Breast epithelium (tissue), 4 donors: ENCODE measurements at regions not wholly inside any gene's neighbourhood (a gene's known extent, or its start where the extent isn't known, plus 50 kb on each side); places are given as distances from the start of the nearest gene placed in this dataset.

Experiments used
- DNase-seq, 2 donors: peaks; one replicate each; pipeline ENCODE4 v3.0.0-alpha.2; 2019; ENCODE audit warnings: low spot score in 2 of 2
- H3K27ac ChIP-seq, 2 donors: fragments of 200-600 bp; sonication (generic) in 1 of 2; one replicate each; pipeline ENCODE4 v1.5.1; 2016 to 2019; ENCODE audit warnings: mild to moderate bottlenecking in 1 of 2
- H3K27me3 ChIP-seq, 2 donors: fragments of 200-600 bp; sonication (generic) in 1 of 2; one replicate each; pipeline versions ENCODE4 v1.5.1 to v1.6.0; 2017 to 2019; ENCODE audit warnings: control low read depth in 1 of 2, mild to moderate bottlenecking in 1 of 2
- H3K36me3 ChIP-seq: fragments of 200-600 bp; one replicate; pipeline ENCODE4 v1.5.1; 2019
- H3K4me1 ChIP-seq, 2 donors: fragments of 200-600 bp; sonication (generic); one replicate each; pipeline ENCODE4 v1.5.1; 2016 to 2019; ENCODE audit warnings: control low read depth in 1 of 2
- H3K4me3 ChIP-seq, 3 donors: fragments of 200-600 bp; sonication (generic); 1 replicate in 2 of 3; 2 replicates in 1 of 3; pipeline ENCODE4 v1.5.1; 2016 to 2019; ENCODE audit warnings: mild to moderate bottlenecking in 3 of 3, moderate library complexity in 2 of 3
- H3K9me3 ChIP-seq, 2 donors: fragments of 200-600 bp; sonication (generic) in 1 of 2; one replicate each; pipeline ENCODE4 v1.5.1; 2016 to 2019; ENCODE audit warnings: control low read depth in 1 of 2
- POLR2A ChIP-seq: fragments of 450-650 bp; IDR thresholded peaks from one replicate; pipeline ENCODE4 v1.6.1; 2016; ENCODE audit warnings: antibody characterized with exemption, mild to moderate bottlenecking, moderate library complexity
- POLR2AphosphoS5 ChIP-seq, 3 donors: sonication (generic); formaldehyde crosslinking; IDR thresholded peaks; one replicate each; pipeline ENCODE4 v1.6.1; 2017; ENCODE audit warnings: antibody characterized with exemption in 3 of 3
- intact Hi-C: fragments of 100-400 bp; cut with DNase I; formaldehyde crosslinking; loops from one replicate; pipeline ENCODE4 v1.15.1; 2023; ENCODE audit warnings: low total_unique reads
- TF ChIP-seq, protein P1 (sequence below), 3 donors: fragments of 450-650 bp; IDR thresholded peaks; one replicate each; pipeline ENCODE4 v1.5.1; 2016 to 2017; ENCODE audit warnings: antibody characterized with exemption in 3 of 3, mild to moderate bottlenecking in 3 of 3, moderate library complexity in 3 of 3

DNA sequence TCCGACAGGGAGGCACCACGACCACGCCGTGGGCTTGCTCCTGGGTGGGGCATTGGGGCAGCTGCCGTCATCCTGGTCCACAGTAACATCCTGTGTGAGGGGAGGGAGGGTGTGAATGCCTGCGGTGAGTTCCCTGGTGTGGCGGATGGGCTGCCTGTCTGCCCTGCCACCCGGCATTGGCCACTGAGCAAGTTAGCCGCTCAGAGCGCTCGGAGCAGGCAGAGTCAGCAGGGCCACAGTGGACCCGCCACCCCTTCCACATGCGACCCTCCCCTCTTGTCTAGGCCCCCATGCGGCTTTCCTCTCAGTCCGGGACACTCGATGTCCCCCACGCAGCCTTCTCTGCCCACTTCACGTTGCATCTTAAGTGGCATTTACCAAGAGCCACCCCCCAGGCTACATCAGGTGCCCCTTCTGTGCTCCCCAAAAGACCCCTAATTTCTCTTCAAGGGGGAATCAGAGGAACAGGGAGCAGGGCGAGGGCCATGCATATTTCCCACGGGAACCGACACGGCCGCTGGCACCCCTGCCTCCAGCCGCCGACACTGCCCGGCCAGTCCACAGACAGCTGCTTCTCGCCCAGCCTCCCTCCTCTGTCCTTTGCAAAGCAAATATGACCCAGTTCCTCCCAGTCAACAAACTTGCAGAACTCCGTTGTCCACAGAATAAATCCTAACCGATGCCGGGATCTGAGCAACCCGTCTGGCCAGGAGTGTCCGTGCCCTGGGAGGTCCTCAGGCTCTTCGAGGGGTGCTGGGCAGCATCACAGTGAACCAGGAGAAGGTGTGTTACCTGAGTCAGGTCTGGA lies 1482.1 kb downstream of the TBC1D22A start:
- TF ChIP-seq, protein P1, sequence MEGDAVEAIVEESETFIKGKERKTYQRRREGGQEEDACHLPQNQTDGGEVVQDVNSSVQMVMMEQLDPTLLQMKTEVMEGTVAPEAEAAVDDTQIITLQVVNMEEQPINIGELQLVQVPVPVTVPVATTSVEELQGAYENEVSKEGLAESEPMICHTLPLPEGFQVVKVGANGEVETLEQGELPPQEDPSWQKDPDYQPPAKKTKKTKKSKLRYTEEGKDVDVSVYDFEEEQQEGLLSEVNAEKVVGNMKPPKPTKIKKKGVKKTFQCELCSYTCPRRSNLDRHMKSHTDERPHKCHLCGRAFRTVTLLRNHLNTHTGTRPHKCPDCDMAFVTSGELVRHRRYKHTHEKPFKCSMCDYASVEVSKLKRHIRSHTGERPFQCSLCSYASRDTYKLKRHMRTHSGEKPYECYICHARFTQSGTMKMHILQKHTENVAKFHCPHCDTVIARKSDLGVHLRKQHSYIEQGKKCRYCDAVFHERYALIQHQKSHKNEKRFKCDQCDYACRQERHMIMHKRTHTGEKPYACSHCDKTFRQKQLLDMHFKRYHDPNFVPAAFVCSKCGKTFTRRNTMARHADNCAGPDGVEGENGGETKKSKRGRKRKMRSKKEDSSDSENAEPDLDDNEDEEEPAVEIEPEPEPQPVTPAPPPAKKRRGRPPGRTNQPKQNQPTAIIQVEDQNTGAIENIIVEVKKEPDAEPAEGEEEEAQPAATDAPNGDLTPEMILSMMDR (IDR thresholded peaks at IDR 0.05) = no peak
- TF ChIP-seq POLR2AphosphoS5 (IDR thresholded peaks at IDR 0.05) (no peak), POLR2A (no peak)
- no peaks in the 10 kb centered on the region for H3K36me3 ChIP-seq
- DNase-seq = no peak
- peaks cover 0 to 31% of the 10 kb centered on the region in 2 donors for H3K27me3 ChIP-seq
- H3K4me1 ChIP-seq = no peaks in the 10 kb centered on the region
- intact Hi-C loops = loop anchor here (5.0 kb wide), 1 partner anchor 887 kb away; no protein-coding TSS in a partner anchor
- H3K27ac ChIP-seq = no peak overlapping the region
- no peaks in the 10 kb centered on the region for H3K9me3 ChIP-seq
- no peak overlapping the region for H3K4me3 ChIP-seq

DNA sequence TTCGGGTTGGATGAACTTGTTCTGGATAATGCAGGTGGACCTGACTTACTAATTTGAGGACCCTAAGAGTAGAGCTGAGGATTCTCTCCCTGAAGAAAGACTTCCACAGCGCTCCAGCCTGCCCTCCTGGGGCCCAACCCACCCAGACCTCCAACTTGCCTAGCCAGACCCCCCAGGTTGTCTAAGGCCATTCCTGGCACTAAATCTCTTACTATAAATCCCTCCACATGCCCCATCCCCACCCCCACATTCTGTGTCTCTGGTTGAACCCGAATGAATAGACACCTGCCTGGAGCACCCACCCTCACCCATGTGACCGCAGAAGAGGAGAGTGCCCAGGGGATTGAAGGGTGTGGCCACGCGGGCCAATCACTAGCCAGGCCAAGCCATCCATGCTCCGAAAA lies 1480.0 kb downstream of the TBC1D22A start:
- Histone ChIP-seq H3K4me1 (no peaks in the 10 kb centered on the region), H3K9me3 (no peaks in the 10 kb centered on the region), H3K27ac (no peak overlapping the region), H3K36me3 (no peaks in the 10 kb centered on the region), H3K27me3 (peaks cover 0 to 22% of the 10 kb centered on the region in 2 donors), H3K4me3 (no peak overlapping the region)
- TF ChIP-seq, protein P1 (IDR thresholded peaks at IDR 0.05) = no peak
- TF ChIP-seq POLR2A (no peak), POLR2AphosphoS5 (IDR thresholded peaks at IDR 0.05) (no peak)
- intact Hi-C loops = loop anchor here (5.0 kb wide), 1 partner anchor 885 kb away; no protein-coding TSS in a partner anchor
- no peak for DNase-seq

DNA sequence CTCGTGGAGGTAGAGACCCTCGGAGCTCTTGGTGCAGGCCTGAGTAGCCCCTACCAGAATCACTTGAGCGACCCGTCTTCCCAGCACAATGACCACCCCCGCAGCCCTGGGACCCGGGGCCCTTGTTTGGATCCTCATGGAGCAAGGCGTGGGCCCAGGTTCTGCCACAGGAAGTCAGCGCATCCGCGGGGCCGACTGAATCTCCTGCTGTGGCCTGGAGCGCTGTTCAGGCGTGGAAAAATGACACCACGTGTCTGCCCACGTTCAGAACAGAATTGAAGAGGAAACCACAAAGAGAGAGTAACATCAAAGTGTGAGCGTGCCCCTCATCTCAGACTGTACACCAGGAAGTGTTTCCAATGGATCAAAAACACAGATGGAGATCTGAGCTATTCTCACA lies 1479.2 kb downstream of the TBC1D22A start:
- H3K27me3 ChIP-seq = peaks cover 0 to 18% of the 10 kb centered on the region in 2 donors

DNA sequence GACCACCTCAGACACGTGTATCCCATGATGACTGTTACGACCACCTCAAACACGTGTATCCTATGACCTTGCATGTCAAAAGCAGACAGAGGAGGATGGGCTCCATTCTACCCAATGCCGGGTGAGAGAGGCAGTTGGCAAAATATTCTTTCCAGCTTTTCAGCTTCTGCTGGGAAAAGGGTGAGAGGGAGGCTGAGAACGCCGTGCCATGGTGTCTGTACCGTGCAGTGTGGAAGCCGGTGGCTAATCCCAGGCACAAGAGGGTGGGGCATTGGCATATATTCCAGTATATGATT lies 1478.4 kb downstream of the TBC1D22A start:
- DNase-seq = no peak
- no peaks in the 10 kb centered on the region for H3K4me1 ChIP-seq
- H3K36me3 ChIP-seq = no peaks in the 10 kb centered on the region
- TF ChIP-seq POLR2A (no peak), POLR2AphosphoS5 (IDR thresholded peaks at IDR 0.05) (no peak)
- TF ChIP-seq, protein P1 (IDR thresholded peaks at IDR 0.05) = no peak
- H3K27me3 ChIP-seq = peaks cover 0 to 15% of the 10 kb centered on the region in 2 donors
- intact Hi-C loops = loop anchor here (5.0 kb wide), 1 partner anchor 884 kb away; no protein-coding TSS in a partner anchor
- no peaks in the 10 kb centered on the region for H3K9me3 ChIP-seq
- H3K4me3 ChIP-seq = no peak overlapping the region
- H3K27ac ChIP-seq = no peak overlapping the region

More for the DNA sequence above, 1479.2 kb downstream of the TBC1D22A start:
- intact Hi-C loops = loop anchor here (5.0 kb wide), 1 partner anchor 884 kb away; no protein-coding TSS in a partner anchor
- Histone ChIP-seq H3K4me3 (no peak overlapping the region), H3K9me3 (no peaks in the 10 kb centered on the region), H3K27ac (no peak overlapping the region), H3K36me3 (no peaks in the 10 kb centered on the region), H3K4me1 (no peaks in the 10 kb centered on the region)
- TF ChIP-seq POLR2A (no peak), POLR2AphosphoS5 (IDR thresholded peaks at IDR 0.05) (no peak)
- TF ChIP-seq, protein P1 (IDR thresholded peaks at IDR 0.05) = no peak
- no peak for DNase-seq
